ENCODE measurements at regions not wholly inside any gene's neighbourhood (a gene's known extent, or its start where the extent isn't known, plus 50 kb on each side); places are given as distances from the start of the nearest gene placed in this dataset.

GRCh38 chr4:23033796-23034195, 341.1 kb downstream of the GBA3 start:
- TF ChIP-seq FIP1L1 (IDR thresholded peaks at IDR 0.05; ENCODE audit: borderline replicate concordance, insufficient read depth, low read depth, low read length) (no peak), POLR2AphosphoS5 (IDR thresholded peaks at IDR 0.05; ENCODE audit: low read depth, low read length) (no peak), MAF1 (CRISPR knock-in tag; IDR thresholded peaks at IDR 0.05; ENCODE audit: borderline replicate concordance) (no peak), CHD4 (IDR thresholded peaks at IDR 0.05; ENCODE audit: borderline replicate concordance, low read length) (no peak), GATAD2A (CRISPR knock-in tag; IDR thresholded peaks at IDR 0.05) (no peak), PATZ1 (CRISPR knock-in tag; IDR thresholded peaks at IDR 0.05) (no peak), ZNF350 (CRISPR knock-in tag; IDR thresholded peaks at IDR 0.05; ENCODE audit: borderline replicate concordance, low read depth) (no peak), BRCA1 (CRISPR knock-in tag; IDR thresholded peaks at IDR 0.05) (no peak), EZH2 (conservative IDR thresholded peaks at IDR 0.05; ENCODE audit: low read depth, low read length) (no peak), ZNF761 (CRISPR knock-in tag; conservative IDR thresholded peaks at IDR 0.05) (no peak), ATF3 (CRISPR knock-in tag; IDR thresholded peaks at IDR 0.05) (no peak), NAIF1 (CRISPR knock-in tag; IDR thresholded peaks at IDR 0.05; ENCODE audit: borderline replicate concordance) (no peak), SRF (IDR thresholded peaks at IDR 0.05; ENCODE audit: low read depth, low read length) (no peak)

Measured in HepG2 (cell line).